Keratinocyte (primary cell): ENCODE measurements at regions not wholly inside any gene's neighbourhood (a gene's known extent, or its start where the extent isn't known, plus 50 kb on each side); places are given as distances from the start of the nearest gene placed in this dataset.

ENCODE experiments used
- DNase-seq: peaks from one replicate; pipeline ENCODE4 v3.0.0-alpha.2; 2011; ENCODE audit warnings: low read depth, missing footprints, low spot score
- FAIRE-seq: peaks from 2 replicates; lab custom pipeline; 2011; peaks lifted over from hg19 to GRCh38; lab: Jason Lieb, UNC
- H2AFZ ChIP-seq: 2 replicates; pipeline ENCODE4 v1.6.0; 2012; ENCODE audit warnings: low read length, control low read depth, inconsistent platforms; ENCODE audit not compliant: control insufficient read depth
- H3K27ac ChIP-seq: 2 replicates; pipeline ENCODE4 v1.5.1; 2011; ENCODE audit warnings: low read length; ENCODE audit not compliant: control insufficient read depth, insufficient read depth
- H3K27me3 ChIP-seq: 3 replicates; pipeline ENCODE4 v1.6.0; 2011; ENCODE audit warnings: low read length; ENCODE audit not compliant: control insufficient read depth, insufficient read depth; ENCODE audit errors: extremely low read depth
- H3K36me3 ChIP-seq, 2 experiments: 2 replicates in 1 of 2; 3 replicates in 1 of 2; pipeline ENCODE4 v1.5.1; 2011; ENCODE audit warnings: low read length in 2 of 2, mild to moderate bottlenecking in 1 of 2; ENCODE audit not compliant: control insufficient read depth in 2 of 2, insufficient read depth in 2 of 2; ENCODE audit errors: extremely low read depth in 1 of 2
- H3K4me1 ChIP-seq: 3 replicates; pipeline ENCODE4 v1.5.1; 2011; ENCODE audit warnings: low read length; ENCODE audit not compliant: control insufficient read depth, insufficient read depth; ENCODE audit errors: extremely low read depth
- H3K4me2 ChIP-seq: 3 replicates; pipeline ENCODE4 v1.6.0; 2011; ENCODE audit warnings: low read depth, low read length; ENCODE audit not compliant: control insufficient read depth, insufficient read depth; ENCODE audit errors: extremely low read depth
- H3K4me3 ChIP-seq, 3 experiments: fragments of 200-600 bp in 1 of 3; sonication (generic) in 1 of 3; 2 replicates in 2 of 3; 3 replicates in 1 of 3; pipeline ENCODE4 v1.5.1; 2011 to 2016; ENCODE audit warnings: low read length in 3 of 3, mild to moderate bottlenecking in 3 of 3, control low read depth in 2 of 3, inconsistent platforms in 1 of 3, low read depth in 1 of 3, mixed read lengths in 1 of 3, mixed run types in 1 of 3, moderate library complexity in 1 of 3; ENCODE audit not compliant: control insufficient read depth in 2 of 3, insufficient read depth in 2 of 3; ENCODE audit errors: extremely low read depth in 1 of 3
- H3K79me2 ChIP-seq: 2 replicates; pipeline ENCODE4 v1.6.0; 2012; ENCODE audit warnings: low read length; ENCODE audit not compliant: control insufficient read depth, insufficient read depth
- H3K9ac ChIP-seq: 3 replicates; pipeline ENCODE4 v1.6.0; 2011; ENCODE audit warnings: low read length; ENCODE audit not compliant: control insufficient read depth, insufficient read depth; ENCODE audit errors: extremely low read depth
- H3K9me1 ChIP-seq: 3 replicates; pipeline ENCODE4 v1.6.0; 2011; ENCODE audit warnings: low read length; ENCODE audit not compliant: control insufficient read depth, insufficient read depth; ENCODE audit errors: extremely low read depth
- H3K9me3 ChIP-seq: 2 replicates; pipeline ENCODE4 v1.5.1; 2012; ENCODE audit warnings: low read depth, low read length; ENCODE audit not compliant: control insufficient read depth
- H4K20me1 ChIP-seq: 3 replicates; pipeline ENCODE4 v1.6.0; 2011; ENCODE audit warnings: low read length; ENCODE audit not compliant: control insufficient read depth, insufficient read depth; ENCODE audit errors: extremely low read depth
- EZH2 ChIP-seq: IDR thresholded peaks from one replicate; pipeline ENCODE4 v1.6.1; 2012; ENCODE audit warnings: inconsistent platforms, mild to moderate bottlenecking, low read length, moderate library complexity
- dilution Hi-C: fragments of 300-500 bp; cut with MboI; formaldehyde crosslinking; loops from one replicate; pipeline ENCODE4 v1.7.0; 2020; ENCODE audit warnings: low sequenced_read_pairs; ENCODE audit not compliant: extremely low pct_ligation_motif_present
- TF ChIP-seq, protein P1 (sequence below), 3 experiments: IDR thresholded peaks in 1 of 3; conservative IDR thresholded peaks in 1 of 3; optimal IDR thresholded peaks in 1 of 3; 2 replicates in 2 of 3; 3 replicates in 1 of 3; pipeline versions ENCODE3 to v1.5.1; 2011; ENCODE audit warnings: low read length in 3 of 3, mild to moderate bottlenecking in 3 of 3, moderate library complexity in 2 of 3, control low read depth in 1 of 3, inconsistent platforms in 1 of 3; ENCODE audit not compliant: insufficient read depth in 2 of 3; ENCODE audit errors: extremely low read depth in 1 of 3

DNA sequence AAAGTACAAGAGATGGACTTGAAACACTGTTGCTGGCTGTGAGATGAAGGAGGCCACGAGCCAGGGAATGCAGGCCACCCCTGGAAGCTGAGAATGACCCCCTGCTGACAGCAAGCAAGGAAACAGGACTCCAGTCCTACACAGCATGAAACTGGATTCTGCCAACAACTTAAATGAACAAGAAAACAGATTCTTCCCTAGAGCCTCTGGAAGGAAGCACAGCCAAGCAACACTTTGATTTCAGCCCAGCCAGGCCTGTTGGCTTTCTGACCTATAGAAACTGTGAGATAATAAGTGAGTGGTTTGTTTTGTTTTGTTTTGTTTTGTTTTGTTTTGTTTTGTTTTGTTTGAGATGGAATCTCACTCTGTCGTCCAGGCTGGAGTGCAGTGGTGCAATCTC, 105.3 kb upstream of the CACNA1A start:
- Histone ChIP-seq H3K36me3 (no peaks in the 10 kb centered on the region), H3K4me3 (no peak overlapping the region), H3K79me2 (no peaks in the 10 kb centered on the region), H3K9me3 (no peaks in the 10 kb centered on the region), H3K9me1 (no peaks in the 10 kb centered on the region), H4K20me1 (no peaks in the 10 kb centered on the region), H2AFZ (no peak overlapping the region), H3K4me2 (no peak overlapping the region), H3K9ac (no peak overlapping the region), H3K27ac (no peak overlapping the region), H3K27me3 (peaks cover 2% of the 10 kb centered on the region), H3K4me1 (no peaks in the 10 kb centered on the region)
- DNase-seq (no peak), FAIRE-seq (no peak)
- dilution Hi-C loops = no loop called here
- TF ChIP-seq, protein P1, sequence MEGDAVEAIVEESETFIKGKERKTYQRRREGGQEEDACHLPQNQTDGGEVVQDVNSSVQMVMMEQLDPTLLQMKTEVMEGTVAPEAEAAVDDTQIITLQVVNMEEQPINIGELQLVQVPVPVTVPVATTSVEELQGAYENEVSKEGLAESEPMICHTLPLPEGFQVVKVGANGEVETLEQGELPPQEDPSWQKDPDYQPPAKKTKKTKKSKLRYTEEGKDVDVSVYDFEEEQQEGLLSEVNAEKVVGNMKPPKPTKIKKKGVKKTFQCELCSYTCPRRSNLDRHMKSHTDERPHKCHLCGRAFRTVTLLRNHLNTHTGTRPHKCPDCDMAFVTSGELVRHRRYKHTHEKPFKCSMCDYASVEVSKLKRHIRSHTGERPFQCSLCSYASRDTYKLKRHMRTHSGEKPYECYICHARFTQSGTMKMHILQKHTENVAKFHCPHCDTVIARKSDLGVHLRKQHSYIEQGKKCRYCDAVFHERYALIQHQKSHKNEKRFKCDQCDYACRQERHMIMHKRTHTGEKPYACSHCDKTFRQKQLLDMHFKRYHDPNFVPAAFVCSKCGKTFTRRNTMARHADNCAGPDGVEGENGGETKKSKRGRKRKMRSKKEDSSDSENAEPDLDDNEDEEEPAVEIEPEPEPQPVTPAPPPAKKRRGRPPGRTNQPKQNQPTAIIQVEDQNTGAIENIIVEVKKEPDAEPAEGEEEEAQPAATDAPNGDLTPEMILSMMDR (optimal IDR thresholded peaks at IDR 0.05 in 1 of 3, IDR thresholded peaks at IDR 0.05 in 1 of 3, conservative IDR thresholded peaks at IDR 0.05 in 1 of 3; ENCODE audit: extremely low read depth in 1 of 3, insufficient read depth in 2 of 3, low read length in 3 of 3) = no peak

DNA sequence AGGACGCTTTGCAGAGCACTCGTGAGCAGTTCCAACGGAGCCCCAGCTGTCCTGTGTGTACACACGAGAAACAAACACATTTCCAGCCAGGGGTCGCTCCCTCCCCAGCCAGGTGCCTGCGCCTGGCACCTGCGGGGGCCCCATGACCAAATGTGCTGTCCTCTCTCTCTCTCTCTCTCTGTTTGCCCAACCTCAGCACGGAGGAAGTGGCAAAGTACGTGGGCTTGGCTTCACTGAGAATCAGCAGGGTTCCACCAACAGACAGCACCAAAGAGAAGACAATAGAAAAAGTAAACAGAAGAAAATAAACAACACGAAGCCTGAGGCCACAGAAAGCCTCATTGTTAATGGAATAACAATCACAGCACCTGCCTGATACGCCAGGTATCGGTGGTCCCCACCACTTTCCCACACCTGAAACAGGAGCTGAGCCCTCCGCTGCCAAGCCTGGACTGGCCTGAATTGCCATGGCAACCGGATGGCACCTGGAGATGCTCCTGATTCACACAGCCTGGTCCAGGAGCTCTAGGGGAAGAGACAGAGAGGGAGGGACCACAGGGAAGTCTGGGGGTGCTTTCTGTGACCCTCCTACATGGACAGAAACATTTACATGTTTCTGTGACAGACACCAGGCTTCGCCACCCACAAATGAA, 103.9 kb upstream of the CACNA1A start:
- TF ChIP-seq, protein P1 (optimal IDR thresholded peaks at IDR 0.05 in 1 of 3, IDR thresholded peaks at IDR 0.05 in 1 of 3, conservative IDR thresholded peaks at IDR 0.05 in 1 of 3; ENCODE audit: extremely low read depth in 1 of 3, insufficient read depth in 2 of 3, low read length in 3 of 3) = no peak
- no peak for TF ChIP-seq EZH2
- no peaks in the 10 kb centered on the region for H3K79me2 ChIP-seq
- FAIRE-seq = no peak

More for the DNA sequence above, 103.9 kb upstream of the CACNA1A start:
- H2AFZ ChIP-seq = no peak overlapping the region
- no peak overlapping the region for H3K9ac ChIP-seq
- H3K27ac ChIP-seq = no peak overlapping the region
- dilution Hi-C loops = no loop called here
- no peaks in the 10 kb centered on the region for H3K4me1 ChIP-seq
- no peak for DNase-seq
- no peak overlapping the region for H3K4me2 ChIP-seq
- no peaks in the 10 kb centered on the region for H3K36me3 ChIP-seq
- H3K9me1 ChIP-seq = no peaks in the 10 kb centered on the region
- no peaks in the 10 kb centered on the region for H3K9me3 ChIP-seq
- H4K20me1 ChIP-seq = no peaks in the 10 kb centered on the region
- no peak overlapping the region for H3K4me3 ChIP-seq
- no peaks in the 10 kb centered on the region for H3K27me3 ChIP-seq
